ENCODE measurements at regions not wholly inside any gene's neighbourhood (a gene's known extent, or its start where the extent isn't known, plus 50 kb on each side); places are given as distances from the start of the nearest gene placed in this dataset.
"Not testable (repeated sequence)": the region's sequence is repeated elsewhere in the genome, so short reads cannot be mapped to it uniquely, and the experiment has no call there.

DNA sequence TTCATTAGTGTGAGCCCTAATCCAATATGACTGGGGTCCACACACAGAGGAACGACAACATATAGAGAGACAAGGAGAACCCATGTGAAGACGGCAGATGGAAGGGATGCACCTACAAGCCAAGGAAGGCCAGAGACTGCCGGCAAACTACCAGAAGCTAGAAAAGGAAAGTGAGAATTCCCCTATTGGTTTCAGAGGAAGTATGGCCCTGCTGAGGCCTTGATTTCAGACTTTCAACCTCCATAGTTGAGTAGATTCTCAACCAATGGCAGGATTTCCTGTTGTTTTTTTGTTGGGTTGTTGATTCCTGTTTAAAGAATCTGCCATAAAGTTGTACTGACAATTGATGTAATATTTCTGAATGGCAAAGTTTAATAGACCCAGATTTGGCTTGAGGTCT lies 241.5 kb downstream of the SATB2 start:
- DNase-seq (ENCODE audit: low read depth in 2 of 2, low spot score in 1 of 2), result no peak

DNA sequence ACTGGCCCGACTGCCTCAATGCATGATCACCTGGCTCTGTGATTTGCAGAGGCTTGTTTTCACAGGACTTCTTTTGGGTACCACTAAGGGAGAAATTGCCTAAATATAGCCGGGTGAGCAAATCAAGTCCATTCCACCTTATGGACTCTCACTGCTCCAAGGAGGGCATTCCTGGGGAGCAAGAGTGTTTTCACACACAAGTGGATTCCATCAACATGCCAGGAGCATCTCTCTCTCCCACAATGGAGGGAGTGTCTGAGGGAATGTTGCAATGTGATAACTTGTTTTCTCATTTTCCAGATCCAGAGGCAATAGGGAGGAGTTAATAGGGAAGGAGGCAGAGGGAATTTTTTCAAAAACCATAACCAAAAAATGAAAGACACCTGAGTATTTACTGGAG lies 250.7 kb downstream of the SATB2 start:
- no peak for DNase-seq (ENCODE audit: low read depth in 2 of 2, low spot score in 1 of 2)

DNA sequence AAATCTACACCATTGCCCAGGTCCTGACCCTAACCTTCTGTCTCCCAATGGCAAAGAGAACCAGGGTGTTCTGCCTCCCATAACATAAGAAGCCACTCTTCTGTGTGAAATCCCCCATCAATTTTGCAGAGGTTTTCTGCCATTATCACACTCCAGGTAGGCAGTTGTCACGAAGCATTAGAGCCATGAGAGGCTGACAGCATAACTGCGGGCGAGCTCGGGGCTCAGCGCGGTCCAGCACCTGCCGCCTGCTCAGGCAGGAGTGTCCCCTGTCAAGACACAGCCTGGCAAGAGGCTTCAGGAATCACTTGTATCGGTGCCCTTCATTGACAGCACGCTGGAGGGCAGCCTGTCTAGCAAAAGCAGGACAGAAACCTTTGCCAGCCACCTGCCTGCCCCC lies 251.2 kb downstream of the SATB2 start:
- DNase-seq (ENCODE audit: low read depth in 2 of 2, low spot score in 1 of 2), result no peak

DNA sequence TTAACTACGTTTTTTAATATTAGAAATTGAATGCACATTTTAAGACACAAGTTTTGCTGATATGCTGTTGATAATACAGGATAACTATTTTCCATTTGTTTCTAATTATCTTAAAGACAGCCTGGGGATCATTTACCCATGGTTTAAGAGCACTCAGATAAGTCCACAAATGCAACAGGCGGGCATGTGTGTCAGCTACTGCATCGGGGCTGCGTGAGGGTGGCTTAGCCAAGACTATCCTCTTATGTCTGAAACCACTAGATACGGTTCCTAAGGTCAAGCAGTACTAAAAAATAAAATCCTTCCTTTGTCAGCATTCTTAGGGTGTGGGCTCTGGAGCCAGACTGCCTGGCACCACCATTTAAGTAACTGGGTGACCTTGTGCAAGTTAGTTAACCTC lies 254.8 kb downstream of the SATB2 start:
- DNase-seq (ENCODE audit: low read depth in 2 of 2, low spot score in 1 of 2), result no peak

DNA sequence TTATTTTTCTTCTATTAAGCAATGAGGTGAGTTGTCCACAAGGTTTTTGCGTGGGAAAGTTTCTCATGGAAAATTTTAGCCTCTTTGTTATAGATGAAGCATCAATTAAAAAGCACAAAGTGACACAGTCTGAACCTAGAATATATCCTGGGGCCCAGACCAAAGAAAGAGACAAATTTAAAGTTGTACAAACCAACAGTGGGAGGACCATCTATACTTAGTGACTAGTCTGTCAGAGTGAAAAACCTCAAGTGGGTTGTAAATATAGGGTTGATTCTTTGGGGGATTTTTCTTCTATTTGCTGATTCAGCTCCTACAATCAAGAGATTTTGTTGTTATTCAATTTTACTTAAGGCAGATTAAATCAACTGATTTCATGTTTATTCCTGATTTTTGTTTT lies 256.2 kb downstream of the SATB2 start:
- no peak for DNase-seq (ENCODE audit: low read depth in 2 of 2, low spot score in 1 of 2)

DNA sequence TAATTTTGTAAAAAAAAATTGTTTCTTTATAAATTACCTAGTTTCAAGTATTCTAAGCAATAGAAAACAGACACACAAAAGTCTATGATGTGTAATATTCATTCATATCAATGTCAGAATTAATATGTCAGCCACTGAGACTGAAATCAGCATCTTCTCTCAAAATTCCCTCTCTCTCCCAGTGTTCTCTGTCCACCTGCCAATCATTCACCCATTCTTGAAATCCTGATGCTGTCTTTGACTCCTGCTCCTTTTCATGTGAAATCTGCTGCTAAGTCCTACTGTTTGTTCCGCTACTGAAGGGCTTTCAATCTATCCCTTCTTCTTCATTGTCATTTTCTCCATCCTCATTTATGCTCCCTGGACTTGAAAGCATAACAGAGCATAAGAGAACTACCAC lies 257.9 kb downstream of the SATB2 start:
- no peak for DNase-seq (ENCODE audit: low read depth in 2 of 2, low spot score in 1 of 2)

DNA sequence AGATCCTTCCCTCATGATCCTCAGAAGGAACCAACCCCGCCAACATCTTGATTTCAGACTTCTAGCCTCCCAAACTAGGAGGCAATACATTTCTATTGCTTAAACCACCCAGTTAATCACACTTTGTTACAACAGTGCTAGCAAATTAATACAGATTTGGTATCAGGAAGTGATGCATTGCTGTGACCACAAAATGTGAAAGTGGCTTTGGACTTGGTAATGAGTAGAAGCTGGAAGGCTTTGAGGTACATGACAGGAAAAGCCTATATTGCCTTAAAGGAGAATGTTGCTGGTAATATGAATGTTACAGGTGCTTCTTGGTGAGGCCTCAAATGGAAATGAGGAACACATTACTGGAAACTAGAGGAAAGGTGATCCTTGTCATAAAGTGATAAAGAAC lies 260.3 kb downstream of the SATB2 start:
- no peak for DNase-seq (ENCODE audit: low read depth in 2 of 2, low spot score in 1 of 2)

DNA sequence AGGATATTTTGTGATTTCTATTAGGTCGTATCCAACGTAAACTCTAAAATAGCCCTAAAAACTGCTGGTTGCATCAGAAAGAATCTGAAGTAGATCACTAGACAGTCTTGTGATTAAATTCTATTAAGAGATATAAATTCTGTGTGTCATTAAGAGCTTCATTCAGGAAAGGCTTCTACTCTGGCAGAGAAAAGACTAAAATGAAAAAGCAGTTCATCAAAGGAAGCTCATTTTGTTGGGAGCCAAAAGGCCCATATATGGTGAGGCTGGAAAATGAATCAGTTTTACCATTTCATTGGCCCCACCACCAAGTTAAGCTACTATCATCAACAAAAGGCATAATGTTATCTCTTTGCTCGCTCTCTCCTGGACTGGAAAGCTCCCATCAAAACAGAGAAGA lies 261.1 kb downstream of the SATB2 start:
- DNase-seq (ENCODE audit: low read depth in 2 of 2, low spot score in 1 of 2), result no peak

DNA sequence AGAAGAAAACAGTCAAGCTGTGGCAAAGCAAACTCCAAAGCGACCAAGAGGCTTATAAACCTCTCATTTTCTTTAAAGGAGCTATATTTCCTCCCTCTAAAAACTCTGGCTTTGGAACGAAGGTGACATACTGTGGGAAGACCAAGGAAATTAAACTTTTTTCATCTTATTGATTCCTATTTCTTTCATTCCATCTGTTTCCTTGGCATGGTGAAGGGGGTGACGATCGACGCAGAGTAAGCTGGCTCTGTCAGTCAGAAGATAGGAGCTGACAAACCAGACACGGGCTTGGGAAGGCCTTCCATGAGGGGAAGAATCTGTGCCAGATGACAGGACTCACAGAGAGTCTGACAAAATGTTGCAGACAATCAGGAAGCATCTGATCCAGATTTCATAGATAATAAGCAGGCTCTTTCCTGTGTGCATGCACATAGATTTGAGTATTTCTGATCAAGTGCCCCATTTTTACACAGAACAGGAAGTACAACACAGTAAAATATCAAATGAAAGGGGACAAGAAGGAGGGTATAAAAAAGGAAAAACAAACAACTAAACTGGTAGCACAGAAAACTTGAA lies 261.7 kb downstream of the SATB2 start:
- DNase-seq (ENCODE audit: low read depth in 2 of 2, low spot score in 1 of 2), result no peak

DNA sequence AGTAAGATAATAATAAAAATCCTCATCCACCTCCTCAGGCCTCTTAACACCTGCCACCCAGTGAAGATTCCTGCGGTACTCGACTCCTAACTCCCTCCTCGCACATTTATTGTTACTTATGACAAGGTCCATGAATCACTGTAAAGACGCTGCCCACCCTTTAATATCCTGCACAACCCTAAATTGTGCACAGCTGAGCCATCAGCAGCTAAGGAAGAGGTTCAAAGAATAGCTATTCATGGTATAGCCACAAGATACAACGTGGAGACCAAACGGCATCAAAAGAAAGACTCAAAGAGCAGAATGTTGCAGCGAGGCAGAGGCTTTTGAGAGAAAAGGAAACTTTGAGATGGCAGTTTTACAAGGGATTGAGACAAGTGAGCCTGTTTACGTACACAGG lies 266.3 kb downstream of the SATB2 start:
- DNase-seq (ENCODE audit: low read depth in 2 of 2, low spot score in 1 of 2), result no peak

DNA sequence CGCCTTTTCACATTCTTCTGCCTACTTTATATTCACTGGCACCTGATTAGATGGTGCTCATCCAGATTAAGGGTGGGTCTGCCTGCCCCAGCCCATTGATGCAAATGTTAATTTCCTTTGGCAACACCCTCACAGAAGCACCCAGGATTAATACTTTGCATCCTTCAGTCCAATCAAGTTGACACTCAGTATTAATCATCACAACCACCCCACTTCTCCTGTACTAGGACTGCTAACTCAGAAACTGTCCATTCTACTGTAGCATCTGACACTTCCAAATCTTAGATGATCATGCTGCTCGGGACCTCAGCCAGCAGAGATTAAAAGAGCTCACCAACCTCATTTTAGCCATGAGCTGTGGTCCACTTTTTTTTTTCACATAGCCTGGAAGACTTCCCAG lies 268.5 kb downstream of the SATB2 start:
- DNase-seq (ENCODE audit: low read depth in 2 of 2, low spot score in 1 of 2), result no peak

DNA sequence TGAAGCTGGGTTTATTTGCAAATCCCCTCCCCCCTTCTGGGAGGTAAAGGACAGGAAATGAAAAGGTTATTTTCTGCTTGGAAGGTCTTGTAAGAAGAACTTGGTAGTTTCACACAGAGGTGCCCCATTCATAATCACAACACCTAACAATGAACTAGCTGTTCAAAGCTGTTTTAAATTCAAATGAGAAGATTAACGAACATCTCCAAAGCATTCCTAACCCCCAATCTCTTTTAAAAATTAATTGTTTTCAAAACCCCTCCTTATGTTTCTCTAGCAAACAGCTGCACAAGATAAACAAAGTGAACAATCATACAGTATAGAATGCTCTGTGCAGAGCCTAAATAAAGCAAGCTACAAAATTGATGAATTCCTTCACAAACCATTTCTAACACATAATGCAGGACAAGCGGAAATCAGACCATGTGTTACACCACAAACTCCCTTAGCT lies 271.4 kb downstream of the SATB2 start:
- DNase-seq (ENCODE audit: low read depth in 2 of 2, low spot score in 1 of 2), result no peak

DNA sequence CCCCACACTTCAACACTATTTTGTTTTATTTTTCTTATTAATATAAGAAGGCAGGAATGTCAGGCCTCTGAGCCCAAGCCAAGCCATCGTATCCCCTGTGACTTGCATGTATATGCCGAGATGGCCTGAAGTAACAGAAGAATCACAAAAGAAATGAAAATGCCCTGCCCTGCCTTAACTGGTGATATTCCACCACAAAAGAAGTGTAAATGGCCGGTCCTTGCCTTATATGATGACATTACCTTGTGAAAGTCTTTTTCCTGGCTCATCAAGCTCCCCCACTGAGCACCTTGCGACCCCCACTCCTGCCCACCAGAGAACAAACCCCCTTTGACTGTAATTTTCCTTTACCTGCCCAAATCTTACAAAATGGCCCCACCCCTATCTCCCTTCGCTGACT lies 272.6 kb downstream of the SATB2 start:
- not testable (repeated sequence) for DNase-seq (ENCODE audit: low read depth in 2 of 2, low spot score in 1 of 2)

DNA sequence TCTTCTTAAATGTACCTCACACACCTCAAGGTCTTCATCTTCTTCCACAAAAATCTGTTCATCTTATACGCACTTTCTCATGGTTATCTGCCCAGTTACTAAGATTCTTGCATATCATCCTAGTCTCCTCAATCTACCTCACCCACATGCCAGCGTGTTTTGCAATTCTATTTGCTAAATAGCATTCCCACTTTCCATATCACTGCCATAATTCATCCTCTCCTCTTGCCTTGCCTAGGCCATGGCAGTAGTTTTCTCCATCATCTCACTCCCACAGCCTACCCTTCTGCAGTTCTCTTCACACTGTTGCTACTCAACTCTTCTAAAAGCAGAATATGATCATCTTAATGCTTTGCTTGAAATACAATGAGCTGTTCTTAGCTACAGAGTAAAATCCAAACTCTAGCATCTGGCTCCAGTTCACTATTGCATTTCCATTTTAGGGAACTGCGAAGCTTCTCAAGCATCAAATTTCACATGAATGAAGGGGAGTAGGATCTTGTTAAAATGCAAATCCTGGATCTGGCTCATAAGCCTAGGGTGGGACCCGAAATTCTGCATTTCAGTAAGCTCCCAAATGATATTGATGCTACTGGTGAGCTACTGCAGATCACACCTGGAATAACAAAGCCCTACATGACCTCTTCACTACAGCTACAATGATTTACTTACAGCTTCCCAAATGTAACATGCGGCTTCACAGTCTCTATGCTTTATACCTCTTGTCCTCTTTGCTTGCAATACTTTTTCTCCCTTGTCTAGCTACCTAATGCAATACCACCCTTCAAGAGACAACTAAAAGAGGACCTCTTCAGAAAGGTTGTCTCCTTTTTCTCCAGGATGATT lies 293.9 kb downstream of the SATB2 start:
- DNase-seq (ENCODE audit: low read depth in 2 of 2, low spot score in 1 of 2), result no peak

DNA sequence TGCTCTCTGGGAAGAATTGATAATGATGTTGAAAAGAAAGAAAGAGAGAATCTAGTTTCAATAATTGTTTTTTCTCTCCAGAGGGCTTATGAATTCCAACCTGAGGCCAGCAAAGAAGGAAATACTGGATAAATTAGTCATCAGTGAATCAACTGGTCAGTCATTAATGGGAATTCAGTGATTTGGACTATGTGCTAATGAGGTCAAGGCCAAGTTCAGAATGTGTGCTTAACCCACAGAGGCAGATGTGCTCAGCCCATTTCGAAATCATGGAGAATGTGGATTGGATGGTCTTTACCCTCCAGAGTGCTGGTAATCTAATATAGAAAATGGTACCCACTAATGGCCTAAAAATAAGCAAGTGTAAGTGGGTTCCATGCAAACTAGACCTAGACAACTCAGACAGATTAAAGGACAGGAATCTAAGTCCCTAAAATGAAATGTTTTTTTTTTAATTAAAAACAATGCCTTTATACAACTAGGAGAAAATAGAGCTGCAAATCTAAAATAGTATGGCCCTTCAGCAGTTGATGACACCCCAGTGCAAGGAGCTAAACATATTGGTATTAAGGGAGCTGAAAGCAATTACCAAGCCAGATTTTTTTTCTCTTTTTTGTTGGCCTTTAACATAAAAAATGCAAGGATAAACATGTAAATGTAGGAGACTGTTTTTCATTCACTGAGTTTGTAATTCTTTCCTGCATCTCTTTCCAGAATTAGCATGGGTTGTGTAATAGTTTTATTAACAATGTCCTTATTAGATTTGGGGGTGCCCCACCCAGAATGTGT lies 296.9 kb downstream of the SATB2 start:
- no peak for DNase-seq (ENCODE audit: low read depth in 2 of 2, low spot score in 1 of 2)

DNA sequence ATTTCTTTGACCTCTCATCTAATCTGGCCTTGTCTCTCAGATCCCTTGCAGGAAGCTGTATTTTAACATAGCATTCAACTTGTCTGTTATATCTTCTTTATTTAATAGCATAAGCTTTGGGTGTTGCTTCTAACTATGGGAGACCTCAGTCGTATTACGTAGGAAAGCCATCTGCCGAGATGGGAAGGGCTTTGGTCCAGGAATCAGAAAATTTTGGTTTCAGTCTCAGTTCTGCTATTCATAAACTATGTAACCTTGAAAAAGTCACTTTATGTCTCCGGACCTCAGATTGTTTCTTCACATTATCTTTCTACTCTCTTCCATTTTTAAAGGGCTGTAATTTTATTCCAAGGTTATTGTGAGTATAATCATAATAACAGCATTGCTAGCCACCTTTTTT lies 297.7 kb downstream of the SATB2 start:
- no peak for DNase-seq (ENCODE audit: low read depth in 2 of 2, low spot score in 1 of 2)

DNA sequence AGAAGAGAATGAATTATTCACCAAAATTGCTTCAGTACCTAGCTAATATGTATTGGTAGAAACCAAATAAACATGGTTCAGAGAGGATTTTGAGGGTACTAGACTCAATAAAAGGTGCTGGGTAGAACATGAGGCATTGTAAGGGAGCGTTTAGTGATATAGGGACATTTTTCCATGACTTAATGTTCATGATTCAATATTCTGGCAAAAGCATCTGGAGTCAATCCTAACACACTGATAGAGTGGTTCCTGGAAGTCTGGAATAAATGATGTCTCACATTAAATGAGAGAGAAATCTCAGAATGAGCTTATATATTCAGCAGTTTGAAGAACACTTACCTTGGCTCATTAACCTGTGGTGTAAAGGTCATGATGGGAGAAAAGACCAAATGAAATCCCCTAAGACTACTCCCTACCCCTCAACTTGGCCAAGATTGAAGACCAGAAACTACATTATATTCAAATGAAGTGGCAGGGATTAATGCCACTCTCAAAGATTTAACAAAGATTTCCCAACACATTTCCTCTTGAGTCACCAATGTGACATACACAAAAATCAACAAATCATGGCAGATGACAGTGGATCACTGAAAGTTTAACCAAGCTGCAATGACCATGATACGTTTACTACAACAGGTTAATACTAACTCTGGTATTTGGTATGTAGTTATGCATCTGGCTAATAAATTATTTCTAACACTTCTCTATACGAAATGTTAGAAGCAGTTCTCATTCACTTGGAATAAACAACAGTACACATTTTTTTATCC lies 309.5 kb downstream of the SATB2 start:
- DNase-seq (ENCODE audit: low read depth in 2 of 2, low spot score in 1 of 2), result no peak

DNA sequence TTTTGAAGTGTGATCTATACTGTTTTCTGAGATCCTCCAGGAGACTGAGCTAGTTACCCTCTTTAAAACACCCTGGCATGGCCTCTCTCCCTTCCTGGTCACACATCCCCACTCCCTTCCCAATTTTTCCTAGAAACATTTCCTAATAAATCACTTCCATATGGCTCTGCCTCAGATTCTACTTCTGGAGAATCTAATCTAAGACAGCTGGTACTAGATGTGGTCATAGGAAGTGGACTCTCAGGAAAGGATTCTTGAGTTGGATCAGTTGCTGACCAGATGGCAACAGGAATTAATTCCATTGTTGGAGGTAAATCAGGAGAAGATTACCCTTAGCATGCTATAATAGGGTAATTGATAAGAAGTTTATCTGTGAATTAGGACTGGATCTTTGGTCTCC lies 310.5 kb downstream of the SATB2 start:
- no peak for DNase-seq (ENCODE audit: low read depth in 2 of 2, low spot score in 1 of 2)

DNA sequence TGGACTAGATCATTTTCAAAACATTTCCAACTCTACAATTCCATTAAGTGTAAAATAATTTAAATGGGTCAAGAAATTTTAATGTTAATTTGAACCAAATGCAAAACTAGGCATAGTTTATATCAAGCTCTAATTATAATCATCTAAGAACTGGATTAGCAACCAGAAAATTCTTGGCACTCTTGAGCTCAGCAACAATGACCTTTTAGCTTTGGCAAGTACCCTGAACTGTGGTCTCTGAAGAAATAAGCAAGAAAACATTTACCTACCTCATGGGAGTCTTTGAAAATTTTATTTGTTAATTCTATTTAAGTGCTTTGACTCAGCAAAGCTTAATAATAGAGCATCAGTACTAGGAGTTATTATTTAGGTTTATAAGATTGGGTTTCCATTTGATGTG lies 313.2 kb downstream of the SATB2 start:
- no peak for DNase-seq (ENCODE audit: low read depth in 2 of 2, low spot score in 1 of 2)

DNA sequence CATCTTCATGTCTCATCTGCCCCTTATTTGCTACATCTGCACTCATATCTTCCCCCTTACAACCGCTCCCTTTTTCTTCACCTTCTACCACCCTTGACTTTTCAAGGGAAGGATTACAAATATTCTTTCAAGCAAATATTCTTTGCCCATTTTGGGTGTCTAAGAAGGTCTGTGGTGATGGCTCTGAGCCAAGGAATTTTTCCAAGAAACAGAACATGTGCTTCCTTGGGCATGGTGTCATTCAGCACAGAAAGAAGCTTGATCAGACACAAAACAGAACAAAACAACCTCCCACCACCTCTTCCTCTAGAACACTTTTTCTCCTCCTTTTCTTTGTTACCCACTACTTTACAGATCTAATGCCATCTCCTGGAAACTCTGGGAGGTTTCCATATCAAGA lies 313.7 kb downstream of the SATB2 start:
- DNase-seq (ENCODE audit: low read depth in 2 of 2, low spot score in 1 of 2), result no peak

DNA sequence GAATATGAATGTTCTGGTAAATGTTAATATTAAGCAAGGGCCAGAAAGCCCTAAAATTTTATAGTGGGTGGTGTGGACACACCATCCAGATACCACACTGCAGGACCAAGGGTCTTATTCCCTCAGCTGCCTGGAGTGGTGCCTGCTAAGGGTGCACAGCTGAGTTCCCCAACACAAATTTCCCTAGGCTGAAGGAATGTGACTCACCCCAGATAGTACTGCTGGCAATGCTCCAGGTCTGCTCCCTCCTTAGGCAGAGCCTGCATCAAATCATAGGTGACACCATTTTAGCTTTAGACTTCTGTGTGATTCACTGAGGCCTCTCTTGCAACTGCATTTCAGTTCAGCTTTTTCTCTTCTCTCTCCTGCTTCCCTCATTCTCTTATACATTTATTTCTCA lies 321.1 kb downstream of the SATB2 start:
- no peak for DNase-seq (ENCODE audit: low read depth in 2 of 2, low spot score in 1 of 2)

Measured in stimulated activated CD8-positive, alpha-beta memory T cell treated with anti-CD3 and anti-CD28 coated beads, Interleukin-4, amount 100 ng/mL, for 4 hours (primary cell).